Erythroblast (primary cell): ENCODE measurements at regions not wholly inside any gene's neighbourhood (a gene's known extent, or its start where the extent isn't known, plus 50 kb on each side); places are given as distances from the start of the nearest gene placed in this dataset.

Experiments
- GATA1 ChIP-seq: IDR thresholded peaks from 2 replicates; pipeline ENCODE4 v1.6.1; 2011; ENCODE audit warnings: low read depth, mild to moderate bottlenecking, control low read depth, low read length, moderate library complexity
- POLR2A ChIP-seq: IDR thresholded peaks from 2 replicates; pipeline ENCODE4 v1.6.1; 2011; ENCODE audit warnings: mild to moderate bottlenecking, low read length

- no peak for TF ChIP-seq POLR2A
- TF ChIP-seq GATA1 = no peak
These were observed 59.6 kb upstream of the ZMIZ1 start for GRCh38 chr10:79009145-79009544.
